ENCODE measurements at regions not wholly inside any gene's neighbourhood (a gene's known extent, or its start where the extent isn't known, plus 50 kb on each side); places are given as distances from the start of the nearest gene placed in this dataset.

- Histone ChIP-seq H3K9me3 (no peaks in the 10 kb centered on the region; the same call in 1 of the 2 replicates), H3K4me1 (no peaks in the 10 kb centered on the region), H3K4me3 (no peak overlapping the region), H3K36me3 (replicated peaks) (no peaks in the 10 kb centered on the region), H3K27me3 (ENCODE audit: low read depth) (no peaks in the 10 kb centered on the region)
- DNase-seq (ENCODE audit: low spot score in 2 of 2), result no peak
- in situ Hi-C loops (cut with MboI; ENCODE audit: low sequenced_read_pairs), result no loop called here
Measured at GRCh38 chr9:28922891-28923290, 1349.6 kb upstream of the C9orf72 start.

GRCh38 chr9:28923351-28923750 is 1350.1 kb upstream of the C9orf72 start:
- Histone ChIP-seq H3K9me3 (no peaks in the 10 kb centered on the region; the same call in 1 of the 2 replicates), H3K4me1 (no peaks in the 10 kb centered on the region), H3K4me3 (no peak overlapping the region), H3K27me3 (ENCODE audit: low read depth) (no peaks in the 10 kb centered on the region), H3K36me3 (replicated peaks) (no peaks in the 10 kb centered on the region)
- in situ Hi-C loops (cut with MboI; ENCODE audit: low sequenced_read_pairs), result no loop called here
- no peak for DNase-seq (ENCODE audit: low spot score in 2 of 2)

GRCh38 chr9:28925157-28925556 is 1351.9 kb upstream of the C9orf72 start:
- DNase-seq (ENCODE audit: low spot score in 2 of 2), result no peak
- Histone ChIP-seq H3K4me3 (no peak overlapping the region), H3K27me3 (ENCODE audit: low read depth) (no peaks in the 10 kb centered on the region), H3K36me3 (replicated peaks) (no peaks in the 10 kb centered on the region), H3K9me3 (no peaks in the 10 kb centered on the region; the same call in 1 of the 2 replicates), H3K4me1 (no peaks in the 10 kb centered on the region)
- in situ Hi-C loops (cut with MboI; ENCODE audit: low sequenced_read_pairs), result no loop called here

- no peak for DNase-seq (ENCODE audit: low spot score in 2 of 2)
- in situ Hi-C loops (cut with MboI; ENCODE audit: low sequenced_read_pairs), result no loop called here
- no peaks in the 10 kb centered on the region for H3K4me1 ChIP-seq
Measured at GRCh38 chr9:28926306-28926705, 1353.0 kb upstream of the C9orf72 start.

GRCh38 chr9:28927691-28928090 is 1354.4 kb upstream of the C9orf72 start:
- Histone ChIP-seq H3K27me3 (ENCODE audit: low read depth) (no peaks in the 10 kb centered on the region), H3K36me3 (replicated peaks) (no peaks in the 10 kb centered on the region), H3K9me3 (no peaks in the 10 kb centered on the region; the same call in 1 of the 2 replicates), H3K4me3 (no peak overlapping the region), H3K4me1 (no peaks in the 10 kb centered on the region)
- no peak for DNase-seq (ENCODE audit: low spot score in 2 of 2)
- in situ Hi-C loops (cut with MboI; ENCODE audit: low sequenced_read_pairs), result no loop called here

More at GRCh38 chr9:28926306-28926705, 1353.0 kb upstream of the C9orf72 start:
- Histone ChIP-seq H3K36me3 (replicated peaks) (no peaks in the 10 kb centered on the region), H3K9me3 (no peaks in the 10 kb centered on the region; the same call in 1 of the 2 replicates), H3K4me3 (no peak overlapping the region), H3K27me3 (ENCODE audit: low read depth) (no peaks in the 10 kb centered on the region)

- no peaks in the 10 kb centered on the region for H3K9me3 ChIP-seq
- H3K27me3 ChIP-seq (ENCODE audit: low read depth), result no peaks in the 10 kb centered on the region
- no peaks in the 10 kb centered on the region for H3K4me1 ChIP-seq
- in situ Hi-C loops (cut with MboI; ENCODE audit: low sequenced_read_pairs), result no loop called here
- no peak overlapping the region for H3K4me3 ChIP-seq
- no peaks in the 10 kb centered on the region for H3K36me3 ChIP-seq (replicated peaks)
- DNase-seq (ENCODE audit: low spot score in 2 of 2), result no peak
Measured at GRCh38 chr9:28929433-28929832, 1356.2 kb upstream of the C9orf72 start.

GRCh38 chr9:28930766-28931165 is 1357.5 kb upstream of the C9orf72 start:
- Histone ChIP-seq H3K4me1 (no peaks in the 10 kb centered on the region), H3K4me3 (no peak overlapping the region), H3K27me3 (ENCODE audit: low read depth) (no peaks in the 10 kb centered on the region), H3K36me3 (replicated peaks) (no peaks in the 10 kb centered on the region), H3K9me3 (no peaks in the 10 kb centered on the region)
- in situ Hi-C loops (cut with MboI; ENCODE audit: low sequenced_read_pairs), result no loop called here
- DNase-seq (ENCODE audit: low spot score in 2 of 2), result no peak

GRCh38 chr9:28934111-28934510 is 1360.8 kb upstream of the C9orf72 start:
- in situ Hi-C loops (cut with MboI; ENCODE audit: low sequenced_read_pairs), result no loop called here
- Histone ChIP-seq H3K4me3 (no peak overlapping the region), H3K9me3 (no peaks in the 10 kb centered on the region)

GRCh38 chr9:28938981-28939380 is 1365.7 kb upstream of the C9orf72 start:
- Histone ChIP-seq H3K27me3 (ENCODE audit: low read depth) (no peaks in the 10 kb centered on the region), H3K9me3 (no peaks in the 10 kb centered on the region), H3K4me3 (no peak overlapping the region), H3K36me3 (replicated peaks) (no peaks in the 10 kb centered on the region), H3K4me1 (no peaks in the 10 kb centered on the region)
- in situ Hi-C loops (cut with MboI; ENCODE audit: low sequenced_read_pairs), result no loop called here
- DNase-seq (ENCODE audit: low spot score in 2 of 2), result no peak

More at GRCh38 chr9:28934111-28934510, 1360.8 kb upstream of the C9orf72 start:
- Histone ChIP-seq H3K27me3 (ENCODE audit: low read depth) (no peaks in the 10 kb centered on the region), H3K4me1 (no peaks in the 10 kb centered on the region), H3K36me3 (replicated peaks) (no peaks in the 10 kb centered on the region)
- no peak for DNase-seq (ENCODE audit: low spot score in 2 of 2)

GRCh38 chr9:28941856-28942255 is 1368.6 kb upstream of the C9orf72 start:
- Histone ChIP-seq H3K4me1 (no peaks in the 10 kb centered on the region), H3K36me3 (replicated peaks) (no peaks in the 10 kb centered on the region), H3K4me3 (no peak overlapping the region), H3K9me3 (no peaks in the 10 kb centered on the region), H3K27me3 (ENCODE audit: low read depth) (no peaks in the 10 kb centered on the region)
- no peak for DNase-seq (ENCODE audit: low spot score in 2 of 2)
- in situ Hi-C loops (cut with MboI; ENCODE audit: low sequenced_read_pairs), result no loop called here

- no peaks in the 10 kb centered on the region for H3K36me3 ChIP-seq (replicated peaks)
- in situ Hi-C loops (cut with MboI; ENCODE audit: low sequenced_read_pairs), result no loop called here
- no peak for DNase-seq (ENCODE audit: low spot score in 2 of 2)
- no peaks in the 10 kb centered on the region for H3K9me3 ChIP-seq
- no peaks in the 10 kb centered on the region for H3K27me3 ChIP-seq (ENCODE audit: low read depth)
- no peaks in the 10 kb centered on the region for H3K4me1 ChIP-seq
- H3K4me3 ChIP-seq, result no peak overlapping the region
Measured at GRCh38 chr9:28942941-28943340, 1369.7 kb upstream of the C9orf72 start.

- Histone ChIP-seq H3K4me1 (no peaks in the 10 kb centered on the region), H3K9me3 (no peaks in the 10 kb centered on the region), H3K27me3 (ENCODE audit: low read depth) (no peaks in the 10 kb centered on the region), H3K36me3 (replicated peaks) (no peaks in the 10 kb centered on the region), H3K4me3 (no peak overlapping the region)
- in situ Hi-C loops (cut with MboI; ENCODE audit: low sequenced_read_pairs), result no loop called here
- no peak for DNase-seq (ENCODE audit: low spot score in 2 of 2)
Measured at GRCh38 chr9:28946648-28947047, 1373.4 kb upstream of the C9orf72 start.

- in situ Hi-C loops (cut with MboI; ENCODE audit: low sequenced_read_pairs), result no loop called here
- no peaks in the 10 kb centered on the region for H3K9me3 ChIP-seq
- no peaks in the 10 kb centered on the region for H3K4me1 ChIP-seq
- DNase-seq (ENCODE audit: low spot score in 2 of 2), result no peak
- no peak overlapping the region for H3K4me3 ChIP-seq
- no peaks in the 10 kb centered on the region for H3K27me3 ChIP-seq (ENCODE audit: low read depth)
- H3K36me3 ChIP-seq (replicated peaks), result no peaks in the 10 kb centered on the region
Measured at GRCh38 chr9:28951945-28952344, 1378.7 kb upstream of the C9orf72 start.

- DNase-seq (ENCODE audit: low spot score in 2 of 2), result no peak
- Histone ChIP-seq H3K27me3 (ENCODE audit: low read depth) (no peaks in the 10 kb centered on the region), H3K9me3 (no peaks in the 10 kb centered on the region)
Measured at GRCh38 chr9:28956116-28956880, 1383.0 kb upstream of the C9orf72 start.

GRCh38 chr9:28960602-28961001 is 1387.3 kb upstream of the C9orf72 start:
- Histone ChIP-seq H3K4me1 (no peaks in the 10 kb centered on the region), H3K27me3 (ENCODE audit: low read depth) (no peaks in the 10 kb centered on the region), H3K4me3 (no peak overlapping the region), H3K36me3 (replicated peaks) (no peaks in the 10 kb centered on the region), H3K9me3 (no peaks in the 10 kb centered on the region)
- in situ Hi-C loops (cut with MboI; ENCODE audit: low sequenced_read_pairs), result no loop called here
- DNase-seq (ENCODE audit: low spot score in 2 of 2), result no peak

More at GRCh38 chr9:28956116-28956880, 1383.0 kb upstream of the C9orf72 start:
- H3K36me3 ChIP-seq (replicated peaks), result no peaks in the 10 kb centered on the region
- no peak overlapping the region for H3K4me3 ChIP-seq
- in situ Hi-C loops (cut with MboI; ENCODE audit: low sequenced_read_pairs), result no loop called here
- H3K4me1 ChIP-seq, result no peaks in the 10 kb centered on the region

All from HAP-1 (cell line).